Ishikawa (cell line): ENCODE measurements at regions not wholly inside any gene's neighbourhood (a gene's known extent, or its start where the extent isn't known, plus 50 kb on each side); places are given as distances from the start of the nearest gene placed in this dataset.
A peak's percentile ranks its signal among the peaks of the same experiment; 100 is the strongest.

Experiments used
- CEBPB ChIP-seq: IDR thresholded peaks from 2 replicates; pipeline ENCODE4 v1.6.1; 2012
- CREB1 ChIP-seq: IDR thresholded peaks from 2 replicates; pipeline ENCODE4 v1.6.1; 2012; ENCODE audit warnings: low read depth
- EGR1 ChIP-seq: IDR thresholded peaks from 2 replicates; pipeline ENCODE4 v1.6.1; 2012
- EP300 ChIP-seq: IDR thresholded peaks from 2 replicates; pipeline ENCODE4 v1.6.1; 2012; ENCODE audit warnings: borderline replicate concordance
- FOXM1 ChIP-seq: IDR thresholded peaks from 2 replicates; pipeline ENCODE4 v1.6.1; 2012; ENCODE audit warnings: low read depth, borderline replicate concordance
- MAX ChIP-seq: IDR thresholded peaks from 2 replicates; pipeline ENCODE4 v1.6.1; 2012
- NFIC ChIP-seq: IDR thresholded peaks from 2 replicates; pipeline ENCODE4 v1.6.1; 2012
- RAD21 ChIP-seq: IDR thresholded peaks from 2 replicates; pipeline ENCODE4 v1.6.1; 2012; ENCODE audit warnings: low read depth
- TAF1 ChIP-seq: IDR thresholded peaks from 2 replicates; pipeline ENCODE4 v1.6.1; 2012; ENCODE audit warnings: low read depth, mild to moderate bottlenecking
- TCF12 ChIP-seq: IDR thresholded peaks from 2 replicates; pipeline ENCODE4 v1.6.1; 2012; ENCODE audit warnings: low read depth
- TEAD4 ChIP-seq: IDR thresholded peaks from 2 replicates; pipeline ENCODE4 v1.6.1; 2012
- USF1 ChIP-seq: IDR thresholded peaks from 2 replicates; pipeline ENCODE4 v1.6.1; 2012
- YY1 ChIP-seq: IDR thresholded peaks from 2 replicates; pipeline ENCODE4 v1.6.1; 2012; ENCODE audit warnings: low read depth
- ZBTB7A ChIP-seq: IDR thresholded peaks from 2 replicates; pipeline ENCODE4 v1.6.1; 2012; ENCODE audit warnings: low read depth
- TF ChIP-seq, protein P1 (sequence below): IDR thresholded peaks from 2 replicates; pipeline ENCODE4 v1.6.1; 2012; ENCODE audit warnings: low read depth, mild to moderate bottlenecking

GRCh38 chr2:219905640-219906039, 278.2 kb downstream of the SLC4A3 start:
- TF ChIP-seq EP300: no peak
- TF ChIP-seq, protein P1, sequence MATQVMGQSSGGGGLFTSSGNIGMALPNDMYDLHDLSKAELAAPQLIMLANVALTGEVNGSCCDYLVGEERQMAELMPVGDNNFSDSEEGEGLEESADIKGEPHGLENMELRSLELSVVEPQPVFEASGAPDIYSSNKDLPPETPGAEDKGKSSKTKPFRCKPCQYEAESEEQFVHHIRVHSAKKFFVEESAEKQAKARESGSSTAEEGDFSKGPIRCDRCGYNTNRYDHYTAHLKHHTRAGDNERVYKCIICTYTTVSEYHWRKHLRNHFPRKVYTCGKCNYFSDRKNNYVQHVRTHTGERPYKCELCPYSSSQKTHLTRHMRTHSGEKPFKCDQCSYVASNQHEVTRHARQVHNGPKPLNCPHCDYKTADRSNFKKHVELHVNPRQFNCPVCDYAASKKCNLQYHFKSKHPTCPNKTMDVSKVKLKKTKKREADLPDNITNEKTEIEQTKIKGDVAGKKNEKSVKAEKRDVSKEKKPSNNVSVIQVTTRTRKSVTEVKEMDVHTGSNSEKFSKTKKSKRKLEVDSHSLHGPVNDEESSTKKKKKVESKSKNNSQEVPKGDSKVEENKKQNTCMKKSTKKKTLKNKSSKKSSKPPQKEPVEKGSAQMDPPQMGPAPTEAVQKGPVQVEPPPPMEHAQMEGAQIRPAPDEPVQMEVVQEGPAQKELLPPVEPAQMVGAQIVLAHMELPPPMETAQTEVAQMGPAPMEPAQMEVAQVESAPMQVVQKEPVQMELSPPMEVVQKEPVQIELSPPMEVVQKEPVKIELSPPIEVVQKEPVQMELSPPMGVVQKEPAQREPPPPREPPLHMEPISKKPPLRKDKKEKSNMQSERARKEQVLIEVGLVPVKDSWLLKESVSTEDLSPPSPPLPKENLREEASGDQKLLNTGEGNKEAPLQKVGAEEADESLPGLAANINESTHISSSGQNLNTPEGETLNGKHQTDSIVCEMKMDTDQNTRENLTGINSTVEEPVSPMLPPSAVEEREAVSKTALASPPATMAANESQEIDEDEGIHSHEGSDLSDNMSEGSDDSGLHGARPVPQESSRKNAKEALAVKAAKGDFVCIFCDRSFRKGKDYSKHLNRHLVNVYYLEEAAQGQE: no peak
- no peak for TF ChIP-seq TAF1
- TF ChIP-seq CREB1: no peak
- TF ChIP-seq USF1: no peak
- no peak for TF ChIP-seq FOXM1
- no peak for TF ChIP-seq MAX
- no peak for TF ChIP-seq RAD21
- TF ChIP-seq TCF12: no peak
- no peak for TF ChIP-seq TEAD4
- TF ChIP-seq ZBTB7A: no peak

DNA sequence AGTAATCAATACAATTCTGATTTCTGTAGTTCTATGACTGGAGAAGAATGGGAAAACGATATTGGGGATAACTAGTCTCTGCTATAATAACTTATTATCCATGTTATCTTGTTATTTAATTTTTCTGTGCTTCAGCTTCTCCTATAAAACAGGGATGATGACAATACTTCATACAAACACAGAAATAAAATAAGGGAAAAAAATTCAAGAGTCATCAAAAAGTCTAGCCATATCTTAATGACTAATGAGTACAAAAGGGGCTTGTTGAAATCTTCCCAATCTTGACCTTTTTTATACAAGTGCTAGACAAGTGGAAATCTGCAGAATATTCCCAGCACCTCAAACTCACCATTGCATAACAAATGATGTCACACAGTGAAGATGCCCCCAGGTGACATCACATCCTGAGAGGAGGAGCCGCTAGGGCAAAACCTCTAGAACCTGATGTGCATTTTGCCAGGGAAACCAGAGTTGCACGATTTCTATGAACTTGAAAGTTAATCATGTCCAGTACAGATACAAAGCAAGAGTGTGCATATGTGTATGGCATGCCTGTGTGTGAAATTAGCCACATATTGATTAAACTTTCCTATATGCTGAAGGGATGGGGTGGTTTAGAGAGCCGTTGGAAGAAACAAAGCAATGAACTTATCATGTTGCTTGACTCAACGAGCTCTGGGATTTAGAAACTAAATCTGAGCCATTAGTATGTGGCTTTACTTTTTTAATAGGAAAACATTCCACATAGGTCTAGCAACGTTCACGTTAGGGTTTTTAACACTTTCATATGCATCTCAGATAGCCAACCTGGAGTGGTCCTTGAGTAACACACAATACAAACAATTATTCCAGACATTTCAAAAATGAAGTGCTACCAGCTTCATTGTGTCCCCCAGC, 278.9 kb downstream of the SLC4A3 start:
- TF ChIP-seq CREB1 (no peak), EP300 (no peak), EGR1 (no peak), YY1 (no peak), ZBTB7A (no peak), TAF1 (no peak), TCF12 (no peak), MAX (no peak), NFIC (no peak), TEAD4 (no peak), CEBPB (no peak), RAD21 (no peak), FOXM1 (no peak), USF1 (no peak)
- TF ChIP-seq, protein P1: no peak

GRCh38 chr2:219907011-219907365, 279.6 kb downstream of the SLC4A3 start:
- TF ChIP-seq CREB1: no peak
- TF ChIP-seq EGR1: no peak
- no peak for TF ChIP-seq FOXM1
- TF ChIP-seq MAX: no peak
- no peak for TF ChIP-seq USF1

DNA sequence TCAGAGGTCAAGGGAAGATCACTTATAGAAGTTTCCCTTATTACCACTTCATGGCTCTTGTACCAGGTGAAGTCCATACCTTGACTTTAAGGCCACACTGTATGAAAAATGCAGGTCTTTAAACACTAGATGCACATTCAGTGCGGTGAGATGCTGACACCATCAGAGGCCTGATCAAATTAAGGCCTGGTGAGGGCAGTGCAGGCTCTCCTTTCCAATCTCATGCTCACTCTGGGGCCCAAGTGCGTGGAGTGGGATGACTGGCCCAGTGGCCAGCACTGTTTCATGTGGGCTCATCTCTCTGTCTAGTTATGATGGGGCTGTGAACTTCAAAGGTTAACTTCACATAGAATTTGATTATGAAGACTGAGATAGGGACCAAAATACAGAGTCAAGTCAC, 281.1 kb downstream of the SLC4A3 start:
- TF ChIP-seq TAF1 (no peak), RAD21 (peak; percentile 8; the same call in 1 of the 2 replicates)

- TF ChIP-seq TEAD4: no peak
- TF ChIP-seq ZBTB7A: no peak
- no peak for TF ChIP-seq TCF12
- no peak for TF ChIP-seq CEBPB
- TF ChIP-seq, protein P1: no peak
- TF ChIP-seq EP300: no peak
- no peak for TF ChIP-seq RAD21
- no peak for TF ChIP-seq TAF1
- TF ChIP-seq USF1: no peak
- TF ChIP-seq CREB1: no peak
- TF ChIP-seq FOXM1: no peak
- TF ChIP-seq YY1: no peak
- TF ChIP-seq NFIC: no peak
- no peak for TF ChIP-seq MAX
- TF ChIP-seq EGR1: no peak
These were observed 284.1 kb downstream of the SLC4A3 start for GRCh38 chr2:219911541-219911940.
